GM08714 (cell line): ENCODE measurements at regions not wholly inside any gene's neighbourhood (a gene's known extent, or its start where the extent isn't known, plus 50 kb on each side); places are given as distances from the start of the nearest gene placed in this dataset.

Experiments
- H3K4me3 ChIP-seq: fragments of 200-500 bp; sonication (Bioruptor generic); 2 replicates; pipeline ENCODE4 v1.5.1; 2014; ENCODE audit warnings: mild to moderate bottlenecking, low read length, inconsistent platforms
- ZNF274 ChIP-seq: IDR thresholded peaks from 2 replicates; pipeline ENCODE4 v1.6.1; 2012; ENCODE audit warnings: mild to moderate bottlenecking, low read depth, low read length

DNA sequence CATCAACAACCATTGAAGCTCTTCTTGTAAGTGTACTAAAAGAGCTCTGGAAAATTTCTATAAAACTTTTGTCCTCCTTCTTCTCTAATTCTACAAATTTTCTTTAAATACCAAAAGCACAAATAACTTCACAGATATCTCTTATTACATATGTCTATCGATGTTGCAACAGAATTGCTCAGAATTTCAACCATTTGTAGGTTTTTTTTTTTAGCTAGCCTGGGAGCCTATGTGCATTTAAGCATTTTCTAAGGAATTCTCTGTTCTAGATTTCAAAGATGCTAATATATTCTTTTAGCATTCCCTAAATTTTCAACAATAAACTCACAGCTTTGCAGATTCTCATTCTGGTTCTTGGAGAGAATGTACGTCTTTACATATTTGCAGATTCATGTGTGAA, 774.3 kb upstream of the NR2F2 start:
- no peak overlapping the region for H3K4me3 ChIP-seq
- no peak for TF ChIP-seq ZNF274

DNA sequence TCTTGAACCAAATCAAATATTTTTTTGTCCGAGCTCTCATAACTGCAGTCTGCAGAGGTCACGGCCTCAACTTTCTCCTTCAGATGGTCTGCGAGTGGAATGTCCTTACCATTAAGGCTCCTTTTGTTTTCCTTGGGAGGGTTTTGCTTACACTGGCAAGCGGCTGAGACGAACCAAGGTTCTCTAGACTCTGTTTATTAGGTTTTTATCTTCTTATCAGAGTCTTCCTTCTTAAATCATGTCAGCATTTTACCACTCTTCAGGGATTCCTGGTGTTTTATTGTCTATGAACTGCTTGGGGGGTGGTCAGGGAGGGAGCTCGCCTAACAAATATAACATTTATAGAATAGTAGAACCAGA, 773.7 kb upstream of the NR2F2 start:
- H3K4me3 ChIP-seq: no peak overlapping the region
- no peak for TF ChIP-seq ZNF274

DNA sequence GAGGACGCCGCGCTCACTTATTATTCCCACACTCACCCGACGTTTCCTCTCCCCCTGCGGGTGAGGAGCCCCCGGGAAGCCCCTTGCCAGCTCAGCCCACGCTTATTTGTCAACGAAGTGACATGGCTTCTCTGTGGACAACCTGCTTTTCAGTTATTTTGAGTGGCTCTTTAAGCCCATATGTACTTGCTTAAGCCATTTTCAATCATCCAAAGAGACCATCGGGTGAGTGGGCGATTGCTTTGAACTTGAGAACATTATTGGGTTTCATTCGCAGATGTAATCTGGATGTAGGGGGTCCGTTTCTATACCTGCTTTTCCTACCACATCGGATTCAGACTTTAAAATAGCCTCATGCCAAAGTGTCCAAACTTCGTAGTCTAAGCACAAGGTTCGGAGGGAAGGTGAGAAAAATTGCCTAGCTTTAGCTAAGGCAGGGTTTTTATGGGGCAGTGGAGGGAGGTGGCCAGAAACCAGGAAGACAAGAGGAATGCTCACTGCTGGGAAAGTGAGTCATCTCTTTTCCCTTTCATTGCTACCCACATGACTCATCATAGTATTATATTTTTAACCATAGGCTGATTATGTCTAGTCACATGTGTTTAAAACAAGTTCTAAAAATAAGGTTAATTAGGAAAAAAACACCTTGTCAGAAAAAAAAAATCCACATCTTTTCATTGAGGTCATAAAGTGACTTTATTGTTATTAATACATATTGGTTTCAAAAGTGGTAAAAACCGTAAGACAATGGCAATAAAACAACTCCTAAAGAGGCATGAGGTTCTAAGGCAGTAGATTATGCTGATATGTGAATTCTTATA, 773.1 kb upstream of the NR2F2 start:
- no peak overlapping the region for H3K4me3 ChIP-seq
- no peak for TF ChIP-seq ZNF274

DNA sequence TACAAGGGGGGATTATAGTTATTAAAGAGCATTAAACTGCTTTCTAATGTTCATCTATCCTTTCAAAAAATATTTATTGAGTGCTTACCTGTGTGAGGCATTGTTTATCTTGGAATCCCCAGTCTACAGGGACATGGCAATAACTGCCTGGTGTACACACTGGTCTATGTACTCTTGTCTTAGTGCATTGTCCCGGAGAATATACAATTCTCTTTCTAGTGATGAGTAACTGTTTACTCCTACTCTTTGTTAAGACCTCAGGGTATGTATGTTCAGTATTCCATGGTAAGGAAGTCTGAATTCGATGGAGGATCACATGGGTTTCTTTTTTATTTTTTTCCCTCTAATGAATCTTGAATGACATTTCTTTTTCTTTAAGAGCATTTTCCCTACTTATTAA, 772.4 kb upstream of the NR2F2 start:
- no peak for TF ChIP-seq ZNF274
- no peak overlapping the region for H3K4me3 ChIP-seq

DNA sequence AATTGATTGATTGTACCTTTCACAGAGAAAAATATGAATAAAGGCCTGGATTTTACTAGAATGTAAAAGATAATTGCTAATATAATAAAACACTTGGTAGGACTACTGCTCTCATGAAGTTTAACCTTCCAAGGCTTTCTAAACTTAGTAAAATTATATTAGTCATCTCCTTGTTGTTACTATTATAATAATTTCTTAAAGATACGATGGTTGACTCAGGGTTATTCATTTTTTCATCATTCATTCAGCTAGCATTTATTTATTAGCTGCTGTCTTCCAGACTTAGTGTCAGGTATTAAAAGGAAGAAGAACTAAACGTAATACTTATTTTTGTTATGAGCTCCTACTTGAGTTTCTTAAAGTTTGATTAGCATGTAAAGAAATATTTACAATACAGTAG, 771.6 kb upstream of the NR2F2 start:
- H3K4me3 ChIP-seq: no peak overlapping the region
- no peak for TF ChIP-seq ZNF274

DNA sequence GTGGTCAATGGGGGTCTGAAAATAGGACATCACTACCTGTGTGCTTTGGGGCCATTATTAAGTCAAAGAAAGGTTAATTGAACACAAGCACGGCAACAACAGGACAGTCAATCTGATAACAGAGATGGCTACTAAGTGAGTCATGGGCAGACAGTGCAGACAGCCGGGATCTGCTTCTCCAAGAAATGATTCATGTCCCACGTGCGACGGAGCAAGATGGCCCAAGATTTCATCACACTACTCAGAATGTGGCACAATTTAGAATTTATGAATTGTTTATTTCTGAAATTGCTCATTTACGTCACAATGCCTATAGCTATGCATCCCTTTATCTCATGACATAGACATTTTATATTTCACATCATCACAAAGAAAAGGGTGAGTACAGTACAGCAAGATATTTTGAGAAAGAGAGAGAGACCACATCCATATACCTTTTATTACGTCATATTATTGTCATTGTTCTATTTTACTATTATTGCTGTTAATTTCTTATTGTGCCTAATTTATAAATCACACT, 770.6 kb upstream of the NR2F2 start:
- no peak for TF ChIP-seq ZNF274
- H3K4me3 ChIP-seq: no peak overlapping the region

DNA sequence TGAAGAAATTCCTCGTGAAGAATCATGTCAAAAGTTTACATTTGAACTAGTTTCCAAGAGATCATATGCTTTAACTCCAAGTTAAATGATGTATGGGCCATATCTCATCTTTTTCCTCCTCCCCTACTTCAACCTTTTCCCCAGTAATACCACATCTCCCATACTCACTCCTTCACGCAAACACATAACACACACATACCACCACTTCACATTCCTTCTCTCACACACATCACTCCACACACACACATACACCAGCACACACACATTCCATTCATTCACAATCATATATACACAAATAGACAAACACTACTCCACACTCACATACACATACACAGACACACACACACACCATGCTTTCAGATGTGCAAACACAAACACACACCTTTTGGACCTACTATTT, 769.0 kb upstream of the NR2F2 start:
- H3K4me3 ChIP-seq: no peak overlapping the region
- TF ChIP-seq ZNF274: no peak

DNA sequence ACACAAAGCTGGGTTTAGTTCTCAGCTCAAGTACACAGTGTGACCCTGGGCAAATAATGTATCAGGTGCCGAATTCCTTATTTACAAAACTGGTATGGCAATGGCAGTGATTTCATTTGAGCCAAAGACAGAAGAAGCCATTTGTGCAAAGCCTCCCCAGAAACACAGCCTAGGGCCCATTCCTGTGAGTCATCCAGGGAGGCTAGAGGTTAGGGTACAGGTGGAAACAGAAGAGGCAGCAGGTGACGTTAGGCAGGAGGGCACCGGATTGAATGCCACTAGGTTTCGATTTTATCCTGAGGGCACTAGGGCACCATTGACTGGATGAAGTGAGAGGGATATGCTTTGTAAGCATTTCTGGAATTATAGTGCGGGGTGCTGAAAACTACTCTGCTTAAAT, 766.9 kb upstream of the NR2F2 start:
- TF ChIP-seq ZNF274: no peak
- H3K4me3 ChIP-seq: no peak overlapping the region

DNA sequence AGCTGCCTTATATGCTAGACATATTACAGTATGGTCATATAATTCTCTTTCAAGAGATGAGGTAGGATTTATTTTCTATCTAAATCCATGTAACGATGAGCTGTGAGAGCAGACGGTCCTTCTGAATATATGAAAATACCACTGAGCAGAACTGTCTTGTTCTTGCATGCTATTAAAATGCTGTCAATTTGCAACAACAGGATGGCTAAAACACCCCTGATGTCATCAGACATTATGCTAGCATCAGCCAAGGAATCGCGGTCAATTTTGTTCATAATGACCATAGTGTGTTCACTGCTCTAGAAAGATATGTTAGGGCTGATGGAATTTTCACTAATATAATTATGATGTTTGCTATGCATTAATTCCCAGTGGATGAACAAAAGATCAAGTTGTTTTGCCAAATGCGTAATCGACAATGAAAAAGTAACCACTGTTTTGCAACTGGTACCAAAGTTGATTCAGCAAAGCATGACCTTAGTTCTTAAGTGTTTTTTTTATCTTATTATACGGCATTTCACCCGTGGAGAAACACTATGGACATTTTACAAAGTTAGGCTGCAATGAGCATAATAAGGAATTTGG, 765.4 kb upstream of the NR2F2 start:
- H3K4me3 ChIP-seq: no peak overlapping the region
- no peak for TF ChIP-seq ZNF274

DNA sequence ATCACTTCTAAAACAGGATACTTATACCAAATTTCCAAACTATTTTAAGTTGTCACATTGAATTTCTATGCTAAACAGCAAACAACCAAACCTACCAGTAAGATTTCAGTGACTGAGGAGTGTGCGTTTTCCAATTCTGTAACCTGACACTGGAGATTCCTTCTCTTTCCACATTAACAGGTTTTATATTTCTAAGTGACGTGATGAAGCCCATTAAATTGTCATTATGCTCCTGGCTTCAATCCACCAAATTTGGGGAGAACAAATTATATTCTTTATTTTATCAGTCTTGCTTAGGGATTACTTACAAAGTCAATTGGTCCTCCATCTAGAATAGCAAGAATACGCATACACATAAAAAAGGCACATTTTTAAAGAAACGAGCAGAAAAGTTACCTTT, 764.8 kb upstream of the NR2F2 start:
- no peak for TF ChIP-seq ZNF274
- no peak overlapping the region for H3K4me3 ChIP-seq

DNA sequence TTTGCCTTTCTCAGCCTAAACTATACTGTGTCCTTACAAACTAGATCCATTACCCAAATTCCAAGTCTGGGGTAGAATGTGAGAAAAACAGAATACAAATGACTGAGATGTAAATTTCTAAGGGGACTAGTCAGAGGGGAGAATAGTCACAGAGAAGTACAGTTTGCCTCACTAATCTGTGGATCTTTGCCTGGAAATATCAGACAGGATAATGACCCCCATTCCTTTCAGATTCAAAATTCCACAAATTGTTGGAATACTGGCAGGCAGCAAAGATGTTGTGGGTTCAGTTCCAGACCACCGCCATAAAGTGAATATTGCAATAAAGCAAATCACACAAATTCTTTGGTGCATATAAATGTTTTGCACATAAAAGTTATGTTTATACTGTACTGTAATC, 762.8 kb upstream of the NR2F2 start:
- no peak overlapping the region for H3K4me3 ChIP-seq
- TF ChIP-seq ZNF274: no peak

DNA sequence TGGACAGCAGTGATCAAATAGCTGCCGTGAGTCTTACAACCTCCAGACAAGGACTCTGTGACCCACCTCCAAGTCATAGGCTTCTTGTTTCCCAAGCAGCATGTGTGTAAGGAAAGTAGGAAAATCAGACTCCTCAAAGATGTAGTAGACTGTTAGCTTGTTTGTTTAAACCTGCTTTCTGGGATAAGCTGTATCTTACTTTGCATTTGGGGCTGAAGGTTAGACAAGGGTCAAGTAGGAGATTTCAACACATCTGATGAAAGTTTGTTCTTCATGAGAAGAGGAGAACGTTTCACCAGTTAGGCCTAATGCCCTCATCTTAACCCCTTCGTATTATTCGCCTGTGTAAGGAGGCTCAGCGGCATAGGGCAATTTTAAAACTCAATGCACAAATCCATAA, 756.4 kb upstream of the NR2F2 start:
- no peak overlapping the region for H3K4me3 ChIP-seq
- TF ChIP-seq ZNF274: no peak

DNA sequence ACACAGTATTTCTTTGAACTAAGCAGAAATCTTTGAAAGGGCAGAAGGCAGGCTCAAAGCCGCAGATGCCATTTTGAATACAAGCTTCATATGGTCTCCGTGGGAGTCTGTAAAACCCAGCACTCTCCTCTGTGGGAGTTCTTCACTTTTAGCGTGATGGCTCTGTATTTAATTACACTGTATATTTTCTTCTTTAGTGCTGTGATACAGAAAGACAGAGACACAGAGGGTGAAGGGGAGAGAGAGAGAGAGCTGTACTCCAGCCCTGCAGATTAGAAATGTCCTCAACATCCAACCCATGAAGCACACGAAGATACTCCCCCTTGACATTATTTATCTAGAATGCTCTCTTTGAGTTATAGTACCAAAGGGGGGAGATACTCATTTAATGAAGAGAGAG, 752.6 kb upstream of the NR2F2 start:
- no peak overlapping the region for H3K4me3 ChIP-seq
- no peak for TF ChIP-seq ZNF274

DNA sequence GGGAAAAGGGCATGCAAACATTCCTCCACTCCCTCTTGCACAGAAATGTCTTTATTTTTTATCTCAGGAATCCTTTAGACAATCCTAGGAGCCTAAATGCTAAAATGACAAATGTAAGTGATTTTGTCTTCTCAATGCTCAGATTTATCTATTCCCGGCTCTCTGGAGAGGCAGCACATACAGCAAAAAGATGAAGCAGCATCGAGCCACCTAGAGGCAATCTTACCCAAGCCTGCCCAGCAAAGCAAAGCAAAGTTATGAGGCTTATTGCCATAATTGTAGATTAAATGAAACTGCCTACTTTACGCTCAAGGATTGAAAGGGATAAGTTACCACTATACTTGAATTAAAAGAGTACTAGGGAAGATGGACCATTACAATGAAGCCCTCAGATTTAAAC, 750.4 kb upstream of the NR2F2 start:
- no peak overlapping the region for H3K4me3 ChIP-seq
- no peak for TF ChIP-seq ZNF274

DNA sequence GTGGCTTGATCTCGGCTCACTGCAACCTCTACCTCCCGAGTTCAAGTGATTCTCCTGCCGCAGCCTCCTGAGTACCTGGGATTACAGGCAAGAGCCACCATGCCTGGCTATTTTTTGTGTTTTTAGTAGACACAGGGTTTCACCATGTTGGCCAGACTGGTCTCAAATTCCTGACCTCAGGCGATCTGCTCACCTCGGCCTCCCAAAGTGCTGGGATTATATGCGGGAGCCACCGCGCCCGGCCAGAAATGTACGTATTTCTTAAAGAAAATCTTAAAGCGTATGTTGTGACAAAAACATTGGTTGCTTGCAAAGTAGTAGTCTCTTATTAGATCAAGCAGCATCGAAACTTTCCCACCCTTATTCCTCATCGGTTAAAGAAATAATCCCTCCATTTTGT, 748.9 kb upstream of the NR2F2 start:
- TF ChIP-seq ZNF274: no peak
- no peak overlapping the region for H3K4me3 ChIP-seq
